Fibroblast of villous mesenchyme (primary cell): ENCODE measurements at regions not wholly inside any gene's neighbourhood (a gene's known extent, or its start where the extent isn't known, plus 50 kb on each side); places are given as distances from the start of the nearest gene placed in this dataset.

Experiments used
- DNase-seq: peaks from one replicate; pipeline ENCODE4 v3.0.0-alpha.2; 2010; ENCODE audit warnings: low read depth
- H3K4me3 ChIP-seq: 2 replicates; pipeline ENCODE4 v1.5.1; 2011; ENCODE audit warnings: low read depth, mild to moderate bottlenecking, low read length
- CTCF ChIP-seq: IDR thresholded peaks from 2 replicates; pipeline ENCODE4 v1.5.1; 2012; ENCODE audit warnings: low read depth, mild to moderate bottlenecking, low read length; ENCODE audit not compliant: insufficient read depth

GRCh38 chr21:28828021-28828420, 164.7 kb downstream of the LTN1 start:
- no peak for TF ChIP-seq CTCF
- peak; percentile 55 for DNase-seq
- no peak overlapping the region for H3K4me3 ChIP-seq

GRCh38 chr21:28827422-28827821, 165.3 kb downstream of the LTN1 start:
- no peak for TF ChIP-seq CTCF
- no peak overlapping the region for H3K4me3 ChIP-seq
- DNase-seq = peak; percentile 87

DNA sequence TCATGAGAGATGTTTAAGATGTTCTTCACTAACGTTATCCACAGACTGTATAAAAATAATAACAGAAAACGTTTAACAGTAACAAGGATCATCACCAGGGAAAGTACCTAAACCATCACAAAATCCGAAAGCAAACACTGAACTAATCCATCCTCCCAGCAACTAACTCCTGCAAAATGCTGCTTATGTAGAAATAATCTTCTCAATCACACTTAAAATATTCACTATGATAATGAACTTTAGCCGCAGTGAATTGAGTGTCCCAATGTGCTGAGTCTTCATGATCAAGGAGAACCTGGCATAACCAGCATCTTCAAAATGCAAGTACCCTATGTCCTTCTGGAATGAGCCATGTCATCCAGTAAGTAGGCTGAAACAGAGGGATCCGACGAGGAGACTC, 166.1 kb downstream of the LTN1 start:
- DNase-seq = peak; percentile 58
- no peak overlapping the region for H3K4me3 ChIP-seq
- no peak for TF ChIP-seq CTCF

DNA sequence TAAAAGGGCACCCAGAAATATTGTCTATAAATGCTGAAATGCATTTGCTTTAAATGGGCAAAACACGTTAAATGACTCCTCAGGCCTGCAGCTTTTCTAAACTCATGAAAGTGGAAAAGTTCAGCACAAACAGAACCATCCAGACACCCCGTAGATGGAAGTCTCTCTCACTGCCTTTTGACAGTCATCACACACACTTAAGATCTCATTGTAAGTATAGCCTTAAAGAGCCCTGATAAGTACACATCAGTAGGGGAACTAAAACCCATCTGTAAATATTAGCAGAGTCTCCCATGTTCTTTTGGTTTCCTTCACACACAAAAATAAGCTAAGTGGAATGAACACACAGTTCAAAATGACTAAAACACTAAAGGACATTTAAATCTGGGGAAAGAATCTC, 166.7 kb downstream of the LTN1 start:
- H3K4me3 ChIP-seq = no peak overlapping the region
- DNase-seq = peak; percentile 49
- no peak for TF ChIP-seq CTCF

GRCh38 chr21:28823429-28823828, 169.2 kb downstream of the LTN1 start:
- no peak overlapping the region for H3K4me3 ChIP-seq
- no peak for TF ChIP-seq CTCF
- DNase-seq = no peak

DNA sequence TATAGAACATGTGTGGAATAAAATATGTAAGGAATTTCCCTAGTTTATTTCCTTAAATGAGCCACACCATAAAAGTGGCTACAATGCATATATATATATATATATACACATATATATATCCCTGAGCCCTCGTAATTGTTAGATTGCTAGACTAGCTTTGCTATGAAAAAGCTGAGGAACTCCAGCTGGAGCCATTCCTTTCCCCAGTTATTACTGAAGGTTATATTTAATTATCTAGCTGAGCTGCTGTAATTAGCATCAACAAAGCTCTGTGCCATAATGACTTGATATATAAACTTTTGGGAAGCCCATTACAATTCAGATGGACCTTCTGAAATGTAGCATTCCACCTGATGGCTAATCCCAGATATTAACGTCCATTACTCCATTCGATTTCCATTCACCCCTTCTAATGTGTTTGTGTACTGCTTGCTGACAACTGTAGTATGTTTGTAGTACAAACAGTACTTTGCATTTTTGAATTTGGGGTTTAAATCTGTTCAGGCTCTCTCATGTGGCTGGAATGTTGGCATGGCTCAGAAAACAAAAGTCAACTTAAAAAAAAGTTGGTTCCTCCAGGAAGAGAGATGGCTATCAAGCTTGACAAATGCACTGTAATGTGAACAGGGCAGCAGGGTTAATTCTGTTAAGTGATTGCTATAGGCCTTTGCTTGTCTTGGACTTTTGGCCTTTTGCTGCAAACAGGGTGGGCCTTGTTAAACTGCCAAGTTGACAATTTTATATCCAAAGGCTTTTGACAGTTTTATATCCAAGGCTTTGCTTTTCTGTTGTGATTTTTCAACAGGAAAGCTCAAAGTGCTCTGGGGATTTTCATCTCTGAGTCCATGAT, 170.0 kb downstream of the LTN1 start:
- H3K4me3 ChIP-seq = no peak overlapping the region
- DNase-seq = peak; percentile 94
- TF ChIP-seq CTCF = no peak

GRCh38 chr21:28822123-28822399, 170.6 kb downstream of the LTN1 start:
- TF ChIP-seq CTCF = no peak
- no peak for DNase-seq
- H3K4me3 ChIP-seq = no peak overlapping the region
